ENCODE measurements at regions not wholly inside any gene's neighbourhood (a gene's known extent, or its start where the extent isn't known, plus 50 kb on each side); places are given as distances from the start of the nearest gene placed in this dataset.

- no peaks in the 10 kb centered on the region for H3K36me3 ChIP-seq (ENCODE audit: control insufficient read depth, insufficient read depth, low read length)
- H3K4me3 ChIP-seq (replicated peaks; ENCODE audit: low read depth, low read length): no peak overlapping the region
- no peaks in the 10 kb centered on the region; the same call in 1 of the 2 replicates for H3K27me3 ChIP-seq (replicated peaks; ENCODE audit: control insufficient read depth, insufficient read depth, low read length)
- no peak for DNase-seq (ENCODE audit: extremely low read depth, insufficient read length)
- TF ChIP-seq CTCF (IDR thresholded peaks at IDR 0.05; ENCODE audit: insufficient read depth, low read length, poor library complexity, severe bottlenecking): no peak
These were observed 248.4 kb downstream of the RHOU start for GRCh38 chr1:228983661-228984060.

- Histone ChIP-seq H3K36me3 (ENCODE audit: control insufficient read depth, insufficient read depth, low read length) (no peaks in the 10 kb centered on the region), H3K4me3 (replicated peaks; ENCODE audit: low read depth, low read length) (no peak overlapping the region), H3K27me3 (replicated peaks; ENCODE audit: control insufficient read depth, insufficient read depth, low read length) (no peaks in the 10 kb centered on the region; the same call in 1 of the 2 replicates)
- DNase-seq (ENCODE audit: extremely low read depth, insufficient read length): no peak
- no peak for TF ChIP-seq CTCF (IDR thresholded peaks at IDR 0.05; ENCODE audit: insufficient read depth, low read length, poor library complexity, severe bottlenecking)
These were observed 248.8 kb downstream of the RHOU start for GRCh38 chr1:228984107-228984506.

- TF ChIP-seq CTCF (IDR thresholded peaks at IDR 0.05; ENCODE audit: insufficient read depth, low read length, poor library complexity, severe bottlenecking): no peak
- Histone ChIP-seq H3K36me3 (ENCODE audit: control insufficient read depth, insufficient read depth, low read length) (no peaks in the 10 kb centered on the region), H3K27me3 (replicated peaks; ENCODE audit: control insufficient read depth, insufficient read depth, low read length) (no peaks in the 10 kb centered on the region; the same call in 1 of the 2 replicates), H3K4me3 (replicated peaks; ENCODE audit: low read depth, low read length) (no peak overlapping the region)
- DNase-seq (ENCODE audit: extremely low read depth, insufficient read length): no peak
These were observed 249.7 kb downstream of the RHOU start for GRCh38 chr1:228984646-228985631.

- Histone ChIP-seq H3K4me3 (replicated peaks; ENCODE audit: low read depth, low read length) (no peak overlapping the region), H3K36me3 (ENCODE audit: control insufficient read depth, insufficient read depth, low read length) (no peaks in the 10 kb centered on the region), H3K27me3 (replicated peaks; ENCODE audit: control insufficient read depth, insufficient read depth, low read length) (peaks cover 2% of the 10 kb centered on the region; the same call in 1 of the 2 replicates)
- no peak for DNase-seq (ENCODE audit: extremely low read depth, insufficient read length)
- no peak for TF ChIP-seq CTCF (IDR thresholded peaks at IDR 0.05; ENCODE audit: insufficient read depth, low read length, poor library complexity, severe bottlenecking)
These were observed 250.4 kb downstream of the RHOU start for GRCh38 chr1:228985661-228986060.

DNA sequence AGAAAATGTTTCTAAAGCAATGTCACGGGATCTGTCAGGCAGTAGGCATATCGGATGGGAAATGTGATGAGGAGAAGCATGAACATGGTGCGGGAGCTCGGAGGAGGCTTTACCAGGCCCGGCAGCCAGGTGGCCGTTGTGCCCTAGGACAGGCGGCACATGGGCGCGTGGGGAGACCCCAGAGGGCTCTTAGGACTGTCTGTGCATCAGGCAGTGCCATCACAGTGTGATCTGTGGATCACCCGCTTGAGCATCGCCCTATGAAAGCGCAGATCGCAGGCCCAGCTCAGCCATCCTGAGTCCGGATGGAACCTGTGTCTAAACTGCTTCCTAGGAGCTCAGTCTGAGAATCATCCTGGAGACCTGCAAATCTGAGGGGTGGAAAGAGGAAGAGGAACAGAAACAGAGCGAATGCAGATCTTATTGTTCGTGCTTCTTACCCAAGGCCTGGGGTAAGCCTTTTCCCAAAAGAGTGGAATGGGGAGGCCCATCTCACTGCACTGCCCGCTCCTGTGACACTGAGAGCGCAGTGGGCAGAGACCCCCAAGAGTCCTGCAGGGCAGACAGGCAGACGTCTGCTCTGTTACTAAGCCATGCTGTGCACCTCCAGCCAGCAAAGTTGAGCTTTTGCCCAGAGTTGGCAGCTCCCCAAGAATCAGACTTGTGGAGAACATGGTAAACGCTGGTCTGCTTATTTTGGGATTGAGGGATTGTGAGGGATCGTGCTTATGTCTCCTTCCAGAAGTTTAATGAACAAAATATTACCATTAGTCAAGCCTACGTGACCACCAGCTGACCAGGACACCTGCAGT, 251.0 kb downstream of the RHOU start:
- DNase-seq (ENCODE audit: extremely low read depth, insufficient read length): no peak
- peaks cover 2% of the 10 kb centered on the region; the same call in 1 of the 2 replicates for H3K27me3 ChIP-seq (replicated peaks; ENCODE audit: control insufficient read depth, insufficient read depth, low read length)
- H3K36me3 ChIP-seq (ENCODE audit: control insufficient read depth, insufficient read depth, low read length): no peaks in the 10 kb centered on the region
- TF ChIP-seq CTCF (IDR thresholded peaks at IDR 0.05; ENCODE audit: insufficient read depth, low read length, poor library complexity, severe bottlenecking): no peak
- H3K4me3 ChIP-seq (replicated peaks; ENCODE audit: low read depth, low read length): no peak overlapping the region
